ENCODE measurements at regions not wholly inside any gene's neighbourhood (a gene's known extent, or its start where the extent isn't known, plus 50 kb on each side); places are given as distances from the start of the nearest gene placed in this dataset.

DNA sequence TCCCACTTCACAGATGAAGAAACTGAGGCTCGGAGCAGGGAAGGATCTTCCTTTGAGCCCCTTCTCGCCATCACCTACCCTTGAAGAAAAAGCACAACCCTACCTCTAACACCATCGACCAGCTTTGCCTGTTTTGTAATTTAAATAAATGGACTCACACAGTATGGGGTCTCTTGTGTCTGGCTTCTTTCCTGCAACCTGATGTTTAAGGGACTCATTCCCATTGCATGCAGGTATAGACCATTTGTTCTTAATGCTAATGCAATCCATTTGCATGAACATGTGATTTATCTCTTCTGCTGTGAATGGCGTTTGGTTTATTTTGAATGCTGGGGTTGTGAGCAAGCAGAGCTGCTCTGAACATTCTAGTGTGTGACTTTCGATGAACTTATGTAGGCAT lies 150.8 kb upstream of the FOXF1 start:
- TF ChIP-seq EZH2 (IDR thresholded peaks at IDR 0.05; ENCODE audit: low read depth) = no peak
- TF ChIP-seq, protein P1, sequence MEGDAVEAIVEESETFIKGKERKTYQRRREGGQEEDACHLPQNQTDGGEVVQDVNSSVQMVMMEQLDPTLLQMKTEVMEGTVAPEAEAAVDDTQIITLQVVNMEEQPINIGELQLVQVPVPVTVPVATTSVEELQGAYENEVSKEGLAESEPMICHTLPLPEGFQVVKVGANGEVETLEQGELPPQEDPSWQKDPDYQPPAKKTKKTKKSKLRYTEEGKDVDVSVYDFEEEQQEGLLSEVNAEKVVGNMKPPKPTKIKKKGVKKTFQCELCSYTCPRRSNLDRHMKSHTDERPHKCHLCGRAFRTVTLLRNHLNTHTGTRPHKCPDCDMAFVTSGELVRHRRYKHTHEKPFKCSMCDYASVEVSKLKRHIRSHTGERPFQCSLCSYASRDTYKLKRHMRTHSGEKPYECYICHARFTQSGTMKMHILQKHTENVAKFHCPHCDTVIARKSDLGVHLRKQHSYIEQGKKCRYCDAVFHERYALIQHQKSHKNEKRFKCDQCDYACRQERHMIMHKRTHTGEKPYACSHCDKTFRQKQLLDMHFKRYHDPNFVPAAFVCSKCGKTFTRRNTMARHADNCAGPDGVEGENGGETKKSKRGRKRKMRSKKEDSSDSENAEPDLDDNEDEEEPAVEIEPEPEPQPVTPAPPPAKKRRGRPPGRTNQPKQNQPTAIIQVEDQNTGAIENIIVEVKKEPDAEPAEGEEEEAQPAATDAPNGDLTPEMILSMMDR (conservative IDR thresholded peaks at IDR 0.05) = no peak
- H2AFZ ChIP-seq = no peak overlapping the region
- H3K4me1 ChIP-seq (replicated peaks; ENCODE audit: insufficient read depth) = no peaks in the 10 kb centered on the region
- POLR2A ChIA-PET (ENCODE audit: unreplicated experiment) = no interaction called here
- H3K9me3 ChIP-seq (ENCODE audit: insufficient read depth, low read depth) = no peaks in the 10 kb centered on the region
- H3K79me2 ChIP-seq (ENCODE audit: low read depth) = no peaks in the 10 kb centered on the region
- intact Hi-C loops (cut with micrococcal nuclease; ENCODE audit: unreplicated experiment) = no loop called here
- CTCF ChIA-PET = no interaction called here
- H3K4me3 ChIP-seq = no peak overlapping the region
- H4K20me1 ChIP-seq (ENCODE audit: insufficient read depth) = no peaks in the 10 kb centered on the region
- no peak overlapping the region for H3K4me2 ChIP-seq
- no peaks in the 10 kb centered on the region for H3F3A ChIP-seq (ENCODE audit: insufficient read depth, low read depth)
- no TSS peak for BruUV-seq (replicated peaks)
- H3K27me3 ChIP-seq (ENCODE audit: insufficient read depth, low read depth) = peaks cover 95% of the 10 kb centered on the region
- no peaks in the 10 kb centered on the region for H3K36me3 ChIP-seq (ENCODE audit: low read depth)
- no peak overlapping the region for H3K27ac ChIP-seq
- no peak for DNase-seq
- no peaks in the 10 kb centered on the region for H3K9me2 ChIP-seq (ENCODE audit: insufficient read depth)

DNA sequence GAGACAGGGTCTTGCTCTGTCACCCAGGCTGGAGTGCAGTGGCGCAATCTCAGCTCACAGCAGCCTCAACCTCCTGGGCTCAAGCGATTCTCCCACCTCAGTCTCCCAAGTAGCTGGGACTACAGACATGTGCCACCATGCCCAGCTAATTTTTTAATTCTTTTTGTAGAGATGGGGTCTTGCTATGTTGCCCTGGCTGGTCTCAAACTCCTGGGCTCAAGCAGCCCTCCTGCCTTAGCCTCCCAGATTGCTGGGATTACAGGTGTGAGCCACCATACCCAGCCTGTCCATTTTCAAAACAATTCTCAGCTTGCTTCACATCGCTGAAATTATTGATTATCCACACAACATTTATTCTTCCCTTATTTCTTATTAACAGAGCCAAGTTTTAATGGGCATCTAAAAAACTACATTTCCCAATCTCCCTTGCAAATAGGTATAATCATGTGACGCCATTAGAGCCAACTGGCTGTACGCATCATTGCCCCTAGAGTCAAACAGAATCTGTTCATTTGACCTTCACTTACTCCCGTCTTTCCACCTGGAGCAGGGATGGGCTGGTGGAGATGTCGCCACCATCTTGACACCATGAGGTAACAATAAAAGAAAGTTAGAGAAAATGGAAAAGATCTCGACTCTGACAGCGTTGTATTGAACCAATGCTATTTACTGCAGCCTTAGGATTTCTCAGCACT lies 148.0 kb upstream of the FOXF1 start:
- Histone ChIP-seq H3K27me3 (ENCODE audit: insufficient read depth, low read depth) (peaks cover 95% of the 10 kb centered on the region), H3K4me2 (no peak overlapping the region), H3K4me1 (replicated peaks; ENCODE audit: insufficient read depth) (no peaks in the 10 kb centered on the region), H3K79me2 (ENCODE audit: low read depth) (no peaks in the 10 kb centered on the region), H3F3A (ENCODE audit: insufficient read depth, low read depth) (no peaks in the 10 kb centered on the region), H2AFZ (no peak overlapping the region), H4K20me1 (ENCODE audit: insufficient read depth) (no peaks in the 10 kb centered on the region), H3K27ac (no peak overlapping the region), H3K4me3 (no peak overlapping the region), H3K9me2 (ENCODE audit: insufficient read depth) (no peaks in the 10 kb centered on the region), H3K9me3 (ENCODE audit: insufficient read depth, low read depth) (no peaks in the 10 kb centered on the region), H3K36me3 (ENCODE audit: low read depth) (no peaks in the 10 kb centered on the region)
- ChIA-PET CTCF (no interaction called here), POLR2A (ENCODE audit: unreplicated experiment) (no interaction called here)
- BruUV-seq (replicated peaks) = no TSS peak
- intact Hi-C loops (cut with micrococcal nuclease; ENCODE audit: unreplicated experiment) = no loop called here
- DNase-seq = no peak
- TF ChIP-seq EZH2 (IDR thresholded peaks at IDR 0.05; ENCODE audit: low read depth) = no peak
- TF ChIP-seq, protein P1 (conservative IDR thresholded peaks at IDR 0.05) = no peak

DNA sequence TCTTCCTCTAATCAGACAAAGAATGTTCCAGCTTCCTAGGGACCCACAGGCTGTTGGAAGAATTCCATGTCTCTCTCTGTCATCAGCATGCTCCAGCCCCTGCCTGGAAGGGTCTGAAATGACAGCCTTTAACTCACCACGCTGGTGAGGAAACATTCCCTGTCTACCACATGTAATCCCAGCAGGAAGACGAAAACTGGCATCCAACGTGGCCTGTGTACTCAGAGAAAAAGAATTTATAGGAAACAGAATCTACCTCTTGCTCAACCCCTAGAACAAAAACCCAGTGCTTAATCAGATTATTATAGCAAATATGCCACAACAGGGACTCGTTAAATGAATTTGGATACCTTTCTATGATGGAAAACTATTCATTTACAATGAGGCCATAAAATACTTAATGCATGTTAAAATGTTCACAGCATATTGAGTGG lies 147.3 kb upstream of the FOXF1 start:
- H3K79me2 ChIP-seq (ENCODE audit: low read depth) = no peaks in the 10 kb centered on the region
- H2AFZ ChIP-seq = no peak overlapping the region
- CTCF ChIA-PET = no interaction called here
- H3K4me1 ChIP-seq (replicated peaks; ENCODE audit: insufficient read depth) = no peaks in the 10 kb centered on the region
- H3K4me2 ChIP-seq = no peak overlapping the region
- H4K20me1 ChIP-seq (ENCODE audit: insufficient read depth) = no peaks in the 10 kb centered on the region
- no peaks in the 10 kb centered on the region for H3F3A ChIP-seq (ENCODE audit: insufficient read depth, low read depth)
- TF ChIP-seq, protein P1 (conservative IDR thresholded peaks at IDR 0.05) = no peak
- TF ChIP-seq EZH2 (IDR thresholded peaks at IDR 0.05; ENCODE audit: low read depth) = no peak
- no peaks in the 10 kb centered on the region for H3K9me3 ChIP-seq (ENCODE audit: insufficient read depth, low read depth)
- BruUV-seq (replicated peaks) = no TSS peak
- H3K4me3 ChIP-seq = no peak overlapping the region
- H3K36me3 ChIP-seq (ENCODE audit: low read depth) = no peaks in the 10 kb centered on the region
- peaks cover 98% of the 10 kb centered on the region for H3K27me3 ChIP-seq (ENCODE audit: insufficient read depth, low read depth)
- H3K9me2 ChIP-seq (ENCODE audit: insufficient read depth) = no peaks in the 10 kb centered on the region
- no peak overlapping the region for H3K27ac ChIP-seq
- POLR2A ChIA-PET (ENCODE audit: unreplicated experiment) = no interaction called here
- no peak for DNase-seq
- intact Hi-C loops (cut with micrococcal nuclease; ENCODE audit: unreplicated experiment) = no loop called here

All from PC-9 (cell line).